Trophoblast cell (in vitro differentiated cells and primary cell): ENCODE measurements at regions not wholly inside any gene's neighbourhood (a gene's known extent, or its start where the extent isn't known, plus 50 kb on each side); places are given as distances from the start of the nearest gene placed in this dataset.

Experiments
- DNase-seq, 2 donors: peaks; one replicate each; pipeline ENCODE4 v3.0.0-alpha.2; 2016
- H2AFZ ChIP-seq: 2 replicates; pipeline ENCODE4 v1.6.1; 2013; ENCODE audit warnings: low read length, moderate library complexity, mild to moderate bottlenecking; ENCODE audit not compliant: insufficient read depth, poor library complexity
- H2AK5ac ChIP-seq: 2 replicates; pipeline ENCODE4 v1.6.1; 2013; ENCODE audit warnings: mild to moderate bottlenecking, low read length
- H2BK120ac ChIP-seq: 2 replicates; pipeline ENCODE4 v1.6.1; 2013; ENCODE audit warnings: low read length, mild to moderate bottlenecking, moderate library complexity; ENCODE audit not compliant: insufficient read depth, poor library complexity
- H2BK12ac ChIP-seq: 2 replicates; pipeline ENCODE4 v1.6.1; 2013; ENCODE audit warnings: mild to moderate bottlenecking, low read length, moderate library complexity
- H2BK5ac ChIP-seq: 2 replicates; pipeline ENCODE4 v1.6.1; 2013; ENCODE audit warnings: low read length, low read depth, moderate library complexity, mild to moderate bottlenecking; ENCODE audit not compliant: poor library complexity
- H3K14ac ChIP-seq: 2 replicates; pipeline ENCODE4 v1.6.1; 2013; ENCODE audit warnings: mild to moderate bottlenecking, low read length
- H3K18ac ChIP-seq: 2 replicates; pipeline ENCODE4 v1.6.1; 2013; ENCODE audit warnings: mild to moderate bottlenecking, low read length
- H3K23ac ChIP-seq: 2 replicates; pipeline ENCODE4 v1.6.1; 2013; ENCODE audit warnings: low read length
- H3K27ac ChIP-seq: 2 replicates; pipeline ENCODE4 v1.5.1; 2013; ENCODE audit warnings: low read depth, mild to moderate bottlenecking, inconsistent platforms, low read length, moderate library complexity
- H3K27me3 ChIP-seq: 2 replicates; pipeline ENCODE4 v1.6.1; 2013; ENCODE audit warnings: inconsistent platforms, mild to moderate bottlenecking, low read length, moderate library complexity; ENCODE audit not compliant: insufficient read depth
- H3K36me3 ChIP-seq, 2 experiments: 1 replicate in 1 of 2; 2 replicates in 1 of 2; pipeline ENCODE4 v1.6.1; 2013; ENCODE audit warnings: low read length in 2 of 2, mild to moderate bottlenecking in 2 of 2, moderate library complexity in 1 of 2; ENCODE audit not compliant: insufficient read depth in 2 of 2, control insufficient read depth in 1 of 2
- H3K4ac ChIP-seq: 2 replicates; pipeline ENCODE4 v1.6.1; 2013; ENCODE audit warnings: low read depth, mild to moderate bottlenecking, low read length, moderate library complexity
- H3K4me1 ChIP-seq, 2 experiments: 1 replicate in 1 of 2; 2 replicates in 1 of 2; pipeline ENCODE4 v1.6.1; 2013; ENCODE audit warnings: low read length in 2 of 2, mild to moderate bottlenecking in 2 of 2, moderate library complexity in 1 of 2; ENCODE audit not compliant: insufficient read depth in 2 of 2, control insufficient read depth in 1 of 2
- H3K4me2 ChIP-seq: 2 replicates; pipeline ENCODE4 v1.6.1; 2013; ENCODE audit warnings: inconsistent platforms, mild to moderate bottlenecking, low read length, moderate library complexity
- H3K4me3 ChIP-seq: 2 replicates; pipeline ENCODE4 v1.5.1; 2013; ENCODE audit warnings: mild to moderate bottlenecking, low read depth, low read length, inconsistent platforms
- H3K79me1 ChIP-seq: one replicate; pipeline ENCODE4 v1.6.1; 2013; ENCODE audit warnings: low read length
- H3K79me2 ChIP-seq: 2 replicates; pipeline ENCODE4 v1.6.1; 2013; ENCODE audit warnings: low read length, mild to moderate bottlenecking; ENCODE audit not compliant: control insufficient read depth, insufficient read depth, poor library complexity
- H3K9ac ChIP-seq: 2 replicates; pipeline ENCODE4 v1.6.1; 2013; ENCODE audit warnings: mild to moderate bottlenecking, low read length
- H3K9me3 ChIP-seq: 2 replicates; pipeline ENCODE4 v1.6.1; 2013; ENCODE audit warnings: low read depth, mild to moderate bottlenecking, control low read depth, inconsistent platforms, low read length; ENCODE audit not compliant: insufficient read depth
- H4K12ac ChIP-seq: 2 replicates; pipeline ENCODE4 v1.6.1; 2013; ENCODE audit warnings: low read depth, mild to moderate bottlenecking, low read length, moderate library complexity
- H4K8ac ChIP-seq: 2 replicates; pipeline ENCODE4 v1.6.1; 2013; ENCODE audit warnings: low read depth, mild to moderate bottlenecking, low read length, moderate library complexity
- H4K91ac ChIP-seq: one replicate; pipeline ENCODE4 v1.6.1; 2013; ENCODE audit warnings: low read depth, mild to moderate bottlenecking, low read length, moderate library complexity
- WGBS: extraction: QIAGEN DNeasy Blood & Tissue Kit; methylation state at CpG from one replicate; pipeline ENCODE4 v1.1.7; 2013; ENCODE audit warnings: missing lambda C conversion rate; ENCODE audit not compliant: insufficient read length, insufficient coverage; ENCODE audit errors: extremely low coverage; 5-methylcytosine and 5-hydroxymethylcytosine counted together

- no peak overlapping the region for H2AFZ ChIP-seq
- no peak for DNase-seq
- H3K79me2 ChIP-seq: no peaks in the 10 kb centered on the region
- H2AK5ac ChIP-seq: no peak overlapping the region
- no peak overlapping the region for H3K23ac ChIP-seq
- H3K36me3 ChIP-seq: no peaks in the 10 kb centered on the region
- no peak overlapping the region for H4K8ac ChIP-seq
- H4K91ac ChIP-seq: no peak overlapping the region
- H3K9ac ChIP-seq: no peak overlapping the region
- H2BK120ac ChIP-seq: no peak overlapping the region
- H3K79me1 ChIP-seq: no peaks in the 10 kb centered on the region
- H3K9me3 ChIP-seq: no peaks in the 10 kb centered on the region
- H3K4me3 ChIP-seq: no peak overlapping the region
- no peak overlapping the region for H4K12ac ChIP-seq
- H2BK12ac ChIP-seq: no peak overlapping the region
- no CpG with 5 or more reads among the region's 6 CpGs for WGBS
- no peaks in the 10 kb centered on the region for H3K27me3 ChIP-seq
- no peak overlapping the region for H3K4ac ChIP-seq
- no peak overlapping the region for H3K27ac ChIP-seq
- no peak overlapping the region for H2BK5ac ChIP-seq
- H3K14ac ChIP-seq: no peak overlapping the region
- no peak overlapping the region for H3K4me2 ChIP-seq
- H3K4me1 ChIP-seq: no peaks in the 10 kb centered on the region
- H3K18ac ChIP-seq: no peak overlapping the region
These were observed 174.8 kb upstream of the GPR26 start for GRCh38 chr10:123491364-123491763.

DNA sequence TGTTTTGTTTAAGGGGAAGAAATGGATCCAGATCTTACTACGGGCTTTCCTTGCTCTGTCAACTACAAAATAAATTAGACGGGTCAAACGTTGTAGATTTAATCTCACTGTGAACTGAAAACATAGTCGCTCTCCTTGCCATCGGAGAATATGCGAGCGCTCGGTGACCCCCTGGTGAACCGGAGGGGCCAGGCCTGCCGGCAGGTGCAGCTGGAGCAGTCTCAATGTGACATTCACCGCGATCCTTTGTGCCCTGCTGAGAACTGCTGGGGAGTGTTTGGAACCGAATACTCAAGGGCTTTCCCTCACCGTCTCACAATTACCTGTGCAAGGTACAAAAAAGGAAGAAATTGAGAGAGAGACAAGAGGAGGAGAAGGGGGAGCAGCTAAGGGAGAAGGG, 174.1 kb upstream of the GPR26 start:
- H3K36me3 ChIP-seq: no peaks in the 10 kb centered on the region
- H2AFZ ChIP-seq: no peak overlapping the region
- H2BK5ac ChIP-seq: no peak overlapping the region
- no peak overlapping the region for H4K8ac ChIP-seq
- H3K23ac ChIP-seq: no peak overlapping the region
- no peak overlapping the region for H3K4ac ChIP-seq
- H3K27ac ChIP-seq: no peak overlapping the region
- no CpG with 5 or more reads among the region's 14 CpGs for WGBS
- no peaks in the 10 kb centered on the region for H3K9me3 ChIP-seq
- H3K27me3 ChIP-seq: no peaks in the 10 kb centered on the region
- H3K9ac ChIP-seq: no peak overlapping the region
- no peaks in the 10 kb centered on the region for H3K4me1 ChIP-seq
- H4K12ac ChIP-seq: no peak overlapping the region
- H2BK120ac ChIP-seq: no peak overlapping the region
- H3K14ac ChIP-seq: no peak overlapping the region
- no peak overlapping the region for H2BK12ac ChIP-seq
- no peak overlapping the region for H4K91ac ChIP-seq
- no peak for DNase-seq
- no peak overlapping the region for H3K4me2 ChIP-seq
- no peaks in the 10 kb centered on the region for H3K79me1 ChIP-seq
- no peak overlapping the region for H3K4me3 ChIP-seq
- H2AK5ac ChIP-seq: no peak overlapping the region
- no peak overlapping the region for H3K18ac ChIP-seq
- no peaks in the 10 kb centered on the region for H3K79me2 ChIP-seq

- Histone ChIP-seq H3K36me3 (no peaks in the 10 kb centered on the region), H3K79me1 (no peaks in the 10 kb centered on the region), H2AFZ (no peak overlapping the region), H3K18ac (no peak overlapping the region), H3K14ac (no peak overlapping the region), H3K9ac (no peak overlapping the region), H4K8ac (no peak overlapping the region), H2BK5ac (no peak overlapping the region), H3K79me2 (no peaks in the 10 kb centered on the region), H2BK12ac (no peak overlapping the region), H3K4me1 (no peaks in the 10 kb centered on the region), H4K91ac (no peak overlapping the region), H2AK5ac (no peak overlapping the region), H3K9me3 (no peaks in the 10 kb centered on the region), H3K23ac (no peak overlapping the region), H3K4me3 (no peak overlapping the region), H2BK120ac (no peak overlapping the region), H3K4ac (no peak overlapping the region), H4K12ac (no peak overlapping the region), H3K27ac (no peak overlapping the region), H3K27me3 (no peaks in the 10 kb centered on the region), H3K4me2 (no peak overlapping the region)
- WGBS: no CpG with 5 or more reads among the region's 5 CpGs
- DNase-seq: no peak
These were observed 171.8 kb upstream of the GPR26 start for GRCh38 chr10:123494301-123494808.

DNA sequence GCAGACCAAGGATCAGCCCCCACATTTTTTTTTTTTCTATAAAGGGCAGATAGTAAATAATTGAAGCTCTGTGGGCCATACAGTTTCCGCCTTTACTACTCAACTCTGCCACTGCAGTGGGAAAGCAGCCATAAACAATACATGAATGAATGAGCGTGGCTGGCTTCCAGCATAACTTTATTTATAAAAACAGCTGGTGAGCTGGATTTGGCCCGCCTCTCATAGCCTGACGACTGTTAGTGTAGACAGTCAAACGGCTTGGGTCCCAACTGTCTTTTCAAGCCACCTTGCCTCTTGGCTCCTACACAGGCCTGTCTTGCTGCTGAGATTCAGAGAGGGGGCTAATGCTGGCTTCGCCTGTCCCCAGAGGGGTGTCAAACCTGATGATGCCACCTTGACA, 169.8 kb upstream of the GPR26 start:
- Histone ChIP-seq H2BK5ac (no peak overlapping the region), H4K8ac (no peak overlapping the region), H3K79me2 (no peaks in the 10 kb centered on the region), H2BK12ac (no peak overlapping the region), H4K12ac (no peak overlapping the region), H2BK120ac (no peak overlapping the region), H3K4me3 (no peak overlapping the region), H3K79me1 (no peaks in the 10 kb centered on the region), H3K9ac (no peak overlapping the region), H3K27ac (no peak overlapping the region), H3K23ac (no peak overlapping the region), H3K36me3 (no peaks in the 10 kb centered on the region), H2AFZ (no peak overlapping the region), H3K9me3 (peaks cover 2% of the 10 kb centered on the region), H3K4me2 (no peak overlapping the region), H2AK5ac (no peak overlapping the region), H3K4me1 (no peaks in the 10 kb centered on the region), H4K91ac (no peak overlapping the region), H3K27me3 (no peaks in the 10 kb centered on the region), H3K4ac (no peak overlapping the region), H3K18ac (no peak overlapping the region), H3K14ac (no peak overlapping the region)
- WGBS: no CpG with 5 or more reads among the region's 6 CpGs
- DNase-seq: no peak
